KMS-11 (cell line): ENCODE measurements at regions not wholly inside any gene's neighbourhood (a gene's known extent, or its start where the extent isn't known, plus 50 kb on each side); places are given as distances from the start of the nearest gene placed in this dataset.
"Not testable (repeated sequence)": the region's sequence is repeated elsewhere in the genome, so short reads cannot be mapped to it uniquely, and the experiment has no call there.

Experiments used
- H2AFZ ChIP-seq: fragments of 200-600 bp; sonication (generic); 2 replicates; pipeline ENCODE4 v1.6.1; 2016; ENCODE audit warnings: antibody characterized with exemption, mixed run types, low read depth
- H3K27ac ChIP-seq: fragments of 200-600 bp; sonication (generic); 2 replicates; pipeline ENCODE4 v1.6.1; 2016; ENCODE audit warnings: mild to moderate bottlenecking, mixed run types
- H3K27me3 ChIP-seq: fragments of 200-600 bp; sonication (generic); 2 replicates; pipeline ENCODE4 v1.6.1; 2017; ENCODE audit warnings: mild to moderate bottlenecking, low read depth, mixed run types, moderate library complexity; ENCODE audit not compliant: insufficient read depth
- H3K36me3 ChIP-seq: fragments of 200-600 bp; sonication (generic); 2 replicates; pipeline ENCODE4 v1.6.1; 2017; ENCODE audit warnings: mild to moderate bottlenecking, mixed run types; ENCODE audit not compliant: insufficient read depth
- H3K4me1 ChIP-seq: fragments of 200-600 bp; sonication (generic); 2 replicates; pipeline ENCODE4 v1.6.1; 2016; ENCODE audit warnings: mild to moderate bottlenecking, low read depth, mixed run types; ENCODE audit not compliant: poor library complexity, severe bottlenecking
- H3K4me2 ChIP-seq: fragments of 200-600 bp; sonication (generic); 2 replicates; pipeline ENCODE4 v1.7.0; 2016; ENCODE audit warnings: mild to moderate bottlenecking, mixed run types
- H3K4me3 ChIP-seq: fragments of 200-600 bp; sonication (generic); IDR thresholded peaks from 2 replicates; pipeline ENCODE4 v1.6.1; 2017; ENCODE audit warnings: low read depth, low read length, mixed read lengths; ENCODE audit not compliant: insufficient read depth
- H3K79me2 ChIP-seq: fragments of 200-600 bp; sonication (generic); 2 replicates; pipeline ENCODE4 v1.6.1; 2016; ENCODE audit warnings: low read depth, mixed run types; ENCODE audit not compliant: insufficient read depth
- H3K9ac ChIP-seq: fragments of 200-600 bp; sonication (generic); 2 replicates; pipeline ENCODE4 v1.6.1; 2016; ENCODE audit warnings: mild to moderate bottlenecking, mixed run types
- H4K20me1 ChIP-seq: fragments of 200-600 bp; sonication (generic); 2 replicates; pipeline ENCODE4 v1.6.1; 2016; ENCODE audit warnings: mild to moderate bottlenecking, mixed run types; ENCODE audit not compliant: insufficient read depth
- TF ChIP-seq, protein P1 (sequence below): fragments of 200-600 bp; sonication (generic); conservative IDR thresholded peaks from 2 replicates; pipeline ENCODE4 v1.6.1; 2017; ENCODE audit warnings: low read depth, mild to moderate bottlenecking, antibody characterized with exemption, low read length, moderate library complexity, mixed read lengths

DNA sequence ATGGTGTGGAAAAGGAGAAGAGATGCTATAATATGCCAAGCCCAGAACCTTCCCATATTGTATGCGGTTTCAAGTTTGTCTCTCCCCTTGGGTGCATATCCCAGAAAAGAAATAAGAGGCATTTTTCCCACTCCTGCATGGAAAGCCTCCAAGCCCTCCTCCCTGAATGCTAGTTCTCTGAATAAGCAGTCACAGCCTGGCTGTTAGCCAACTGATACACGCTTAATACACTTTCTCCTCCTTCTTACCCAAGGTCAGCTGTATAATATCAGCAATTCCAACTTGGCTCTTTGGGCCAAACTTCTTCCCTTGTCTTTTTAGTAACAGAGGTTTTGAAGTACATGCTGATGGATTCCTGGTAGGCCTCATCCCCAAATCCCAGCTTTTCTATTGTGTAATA, 440.1 kb downstream of the EPHA7 start:
- Histone ChIP-seq H3K4me2 (no peak overlapping the region), H3K4me3 (no peak overlapping the region), H3K27me3 (no peaks in the 10 kb centered on the region), H3K9ac (no peak overlapping the region), H3K27ac (no peak overlapping the region), H3K79me2 (no peaks in the 10 kb centered on the region), H3K4me1 (no peaks in the 10 kb centered on the region), H4K20me1 (no peaks in the 10 kb centered on the region), H2AFZ (no peak overlapping the region), H3K36me3 (no peaks in the 10 kb centered on the region)
- TF ChIP-seq, protein P1, sequence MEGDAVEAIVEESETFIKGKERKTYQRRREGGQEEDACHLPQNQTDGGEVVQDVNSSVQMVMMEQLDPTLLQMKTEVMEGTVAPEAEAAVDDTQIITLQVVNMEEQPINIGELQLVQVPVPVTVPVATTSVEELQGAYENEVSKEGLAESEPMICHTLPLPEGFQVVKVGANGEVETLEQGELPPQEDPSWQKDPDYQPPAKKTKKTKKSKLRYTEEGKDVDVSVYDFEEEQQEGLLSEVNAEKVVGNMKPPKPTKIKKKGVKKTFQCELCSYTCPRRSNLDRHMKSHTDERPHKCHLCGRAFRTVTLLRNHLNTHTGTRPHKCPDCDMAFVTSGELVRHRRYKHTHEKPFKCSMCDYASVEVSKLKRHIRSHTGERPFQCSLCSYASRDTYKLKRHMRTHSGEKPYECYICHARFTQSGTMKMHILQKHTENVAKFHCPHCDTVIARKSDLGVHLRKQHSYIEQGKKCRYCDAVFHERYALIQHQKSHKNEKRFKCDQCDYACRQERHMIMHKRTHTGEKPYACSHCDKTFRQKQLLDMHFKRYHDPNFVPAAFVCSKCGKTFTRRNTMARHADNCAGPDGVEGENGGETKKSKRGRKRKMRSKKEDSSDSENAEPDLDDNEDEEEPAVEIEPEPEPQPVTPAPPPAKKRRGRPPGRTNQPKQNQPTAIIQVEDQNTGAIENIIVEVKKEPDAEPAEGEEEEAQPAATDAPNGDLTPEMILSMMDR, result no peak

DNA sequence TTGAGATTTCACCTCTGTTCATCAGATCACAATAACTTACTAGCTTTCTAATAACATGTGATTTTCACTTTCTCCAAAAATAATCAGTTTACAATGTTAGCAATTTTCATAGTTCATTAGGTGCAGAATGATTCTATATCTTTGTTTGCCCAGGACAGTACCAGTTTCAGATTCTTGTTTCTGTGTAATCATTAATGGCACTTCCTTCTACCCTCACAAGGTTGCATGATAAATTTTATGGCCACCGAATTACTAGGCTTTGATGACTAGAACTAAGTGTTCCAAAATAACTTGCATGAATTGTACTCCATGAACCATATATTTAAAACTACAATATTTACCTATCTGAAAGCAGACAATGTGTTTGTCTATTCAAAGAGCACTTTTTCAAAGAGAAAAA, 442.3 kb downstream of the EPHA7 start:
- no peak overlapping the region for H2AFZ ChIP-seq
- H3K36me3 ChIP-seq, result no peaks in the 10 kb centered on the region
- H3K4me3 ChIP-seq, result no peak overlapping the region
- H4K20me1 ChIP-seq, result no peaks in the 10 kb centered on the region
- H3K4me2 ChIP-seq, result no peak overlapping the region
- no peaks in the 10 kb centered on the region for H3K27me3 ChIP-seq
- TF ChIP-seq, protein P1, result no peak
- no peaks in the 10 kb centered on the region for H3K79me2 ChIP-seq
- H3K4me1 ChIP-seq, result no peaks in the 10 kb centered on the region
- H3K27ac ChIP-seq, result no peak overlapping the region
- no peak overlapping the region for H3K9ac ChIP-seq

DNA sequence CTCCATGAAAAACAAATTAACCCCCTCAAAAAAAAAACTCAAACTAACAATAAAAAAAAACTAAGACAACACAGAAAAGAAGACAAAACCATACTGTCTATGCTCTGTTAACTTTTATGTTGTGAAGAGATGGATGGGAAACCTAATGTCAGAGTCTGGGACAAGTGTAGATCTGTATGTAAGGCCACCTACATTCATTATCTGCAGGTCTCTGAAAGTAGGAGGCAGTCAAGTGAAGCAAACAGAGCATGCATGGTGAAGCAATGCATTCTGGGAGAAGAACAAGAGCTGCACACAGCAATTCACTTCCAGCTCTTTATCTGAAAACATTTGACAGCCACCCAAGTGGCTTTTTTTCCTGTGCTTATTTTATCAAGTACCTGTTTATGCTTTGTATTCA, 452.0 kb downstream of the EPHA7 start:
- Histone ChIP-seq H3K4me2 (no peak overlapping the region), H3K27ac (no peak overlapping the region), H2AFZ (no peak overlapping the region), H3K9ac (no peak overlapping the region), H4K20me1 (no peaks in the 10 kb centered on the region), H3K27me3 (no peaks in the 10 kb centered on the region), H3K4me3 (no peak overlapping the region), H3K79me2 (no peaks in the 10 kb centered on the region), H3K4me1 (no peaks in the 10 kb centered on the region), H3K36me3 (no peaks in the 10 kb centered on the region)
- TF ChIP-seq, protein P1, result no peak

DNA sequence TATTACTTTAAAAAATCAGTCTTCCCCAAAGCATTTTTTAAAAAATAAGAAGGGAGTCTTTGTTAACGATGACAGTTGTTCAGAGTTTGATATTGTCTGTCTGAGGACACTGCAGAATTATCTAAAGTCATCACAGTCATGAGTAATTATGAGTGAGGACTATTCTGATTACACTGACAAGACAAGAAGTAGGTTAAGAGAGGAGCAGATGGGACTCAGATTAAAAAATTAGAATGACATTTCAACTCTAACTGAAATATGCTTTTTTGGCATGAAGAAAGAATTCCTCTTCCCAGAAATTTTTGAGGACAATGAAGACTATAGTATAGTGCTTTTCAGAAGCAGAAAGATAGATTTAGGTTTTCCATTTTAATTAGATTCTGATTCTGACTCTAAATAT, 456.5 kb downstream of the EPHA7 start:
- H3K9ac ChIP-seq, result no peak overlapping the region
- no peak overlapping the region for H3K4me2 ChIP-seq
- H3K79me2 ChIP-seq, result no peaks in the 10 kb centered on the region
- no peak overlapping the region for H2AFZ ChIP-seq
- H3K36me3 ChIP-seq, result no peaks in the 10 kb centered on the region
- H3K4me1 ChIP-seq, result no peaks in the 10 kb centered on the region
- TF ChIP-seq, protein P1, result no peak
- no peaks in the 10 kb centered on the region for H3K27me3 ChIP-seq
- no peak overlapping the region for H3K27ac ChIP-seq
- H4K20me1 ChIP-seq, result no peaks in the 10 kb centered on the region
- H3K4me3 ChIP-seq, result no peak overlapping the region

DNA sequence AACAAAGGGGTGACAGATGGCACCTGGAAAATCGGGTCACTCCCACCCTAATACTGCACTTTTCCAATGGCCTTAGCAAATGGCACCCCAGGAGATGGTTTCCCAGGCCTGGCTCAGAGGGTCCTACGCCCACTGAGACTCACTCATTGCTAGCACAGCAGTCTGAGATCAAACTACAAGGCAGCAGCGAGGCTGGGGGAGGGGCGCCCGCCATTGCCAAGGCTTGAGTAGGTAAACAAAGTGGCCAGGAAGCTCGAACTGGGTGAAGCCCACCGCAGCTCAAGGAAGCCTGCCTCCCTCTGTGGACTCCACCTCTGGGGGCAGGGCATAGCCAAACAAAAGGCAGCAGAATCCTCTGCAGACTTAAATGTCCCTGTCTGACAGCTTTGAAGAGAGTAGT, 467.2 kb downstream of the EPHA7 start:
- not testable (repeated sequence) for H3K4me3 ChIP-seq, H3K4me2 ChIP-seq, H4K20me1 ChIP-seq, H2AFZ ChIP-seq, H3K79me2 ChIP-seq, H3K4me1 ChIP-seq, H3K36me3 ChIP-seq, H3K27me3 ChIP-seq, H3K27ac ChIP-seq, H3K9ac ChIP-seq
